Transverse colon (tissue), 4 donors: ENCODE measurements at regions not wholly inside any gene's neighbourhood (a gene's known extent, or its start where the extent isn't known, plus 50 kb on each side); places are given as distances from the start of the nearest gene placed in this dataset.
"Not testable (repeated sequence)": the region's sequence is repeated elsewhere in the genome, so short reads cannot be mapped to it uniquely, and the experiment has no call there.

Experiments
- DNase-seq: peaks from one replicate; pipeline ENCODE4 v3.0.0-alpha.2; 2019
- H3K27ac ChIP-seq, 4 donors: fragments of 200-600 bp; sonication (generic); 2 replicates each; pipeline ENCODE4 v1.5.1; 2016 to 2018; ENCODE audit warnings: inconsistent platforms in 4 of 4
- H3K27me3 ChIP-seq: fragments of 200-600 bp; sonication (generic); 2 replicates; pipeline ENCODE4 v1.5.1; 2017; ENCODE audit warnings: inconsistent platforms
- H3K36me3 ChIP-seq, 4 donors: fragments of 200-600 bp; sonication (generic); 2 replicates each; pipeline ENCODE4 v1.5.1; 2017 to 2019; ENCODE audit warnings: inconsistent platforms in 4 of 4
- H3K4me1 ChIP-seq, 4 donors: fragments of 200-600 bp; sonication (generic); 2 replicates each; pipeline ENCODE4 v1.5.1; 2017 to 2020; ENCODE audit warnings: inconsistent platforms in 4 of 4
- H3K4me3 ChIP-seq, 4 donors: fragments of 200-600 bp; sonication (generic); 1 replicate in 1 of 4; 2 replicates in 3 of 4; pipeline versions ENCODE4 v1.5.1 to v1.6.1; 2017 to 2019; ENCODE audit warnings: inconsistent platforms in 4 of 4
- H3K9me3 ChIP-seq, 2 donors: fragments of 200-600 bp; sonication (generic); 2 replicates each; pipeline ENCODE4 v1.5.1; 2017 to 2019; ENCODE audit warnings: inconsistent platforms in 2 of 2
- WGBS, 2 donors: methylation state at CpG; one replicate each; pipeline ENCODE4 v1.1.5; 2018; ENCODE audit warnings: low coverage in 1 of 2; 5-methylcytosine and 5-hydroxymethylcytosine counted together
- in situ Hi-C, 4 donors: fragments of 200-750 bp; cut with MboI; loops; one replicate each; pipeline versions ENCODE4 v1.15.0 to v1.15.1; 2017; ENCODE audit warnings: low sequenced_read_pairs in 3 of 4, low pct_ligation_motif_present in 1 of 4, low pct_unique_long_range_greater_than_20kb in 1 of 4
- intact Hi-C: fragments of 100-400 bp; cut with DNase I; formaldehyde crosslinking; loops from one replicate; pipeline ENCODE4 v1.15.1; 2023; ENCODE audit warnings: low total_unique reads

GRCh38 chr1:146682227-146683125 is 255.6 kb upstream of the NBPF12 start:
- not testable (repeated sequence) for H3K9me3 ChIP-seq

GRCh38 chr1:146673729-146674299 is 264.3 kb upstream of the NBPF12 start:
- 63% methylated on average over 7 of the region's 7 CpGs; no CpG with 5 or more reads in 1 of the 2 donors for whole genome bisulfite sequencing, 2 donors
- H3K9me3 ChIP-seq, in situ Hi-C loops, H3K27me3 ChIP-seq, DNase-seq, intact Hi-C loops, H3K36me3 ChIP-seq, H3K4me3 ChIP-seq, H3K27ac ChIP-seq, H3K4me1 ChIP-seq: not testable (repeated sequence)

More at GRCh38 chr1:146682227-146683125, 255.6 kb upstream of the NBPF12 start:
- in situ Hi-C loops, H3K36me3 ChIP-seq, intact Hi-C loops, H3K4me3 ChIP-seq, H3K27me3 ChIP-seq, DNase-seq, H3K27ac ChIP-seq, H3K4me1 ChIP-seq: not testable (repeated sequence)
- 60% methylated on average over 8 of the region's 11 CpGs; no CpG with 5 or more reads in 1 of the 2 donors for WGBS, 2 donors

- H3K4me1 ChIP-seq, H3K27me3 ChIP-seq, H3K9me3 ChIP-seq, H3K4me3 ChIP-seq, in situ Hi-C loops, DNase-seq, H3K27ac ChIP-seq, intact Hi-C loops, H3K36me3 ChIP-seq: not testable (repeated sequence)
- WGBS, 2 donors: 77% methylated on average over 4 of the region's 7 CpGs; no CpG with 5 or more reads in 1 of the 2 donors
Observed at GRCh38 chr1:146672608-146673007, 265.5 kb upstream of the NBPF12 start.

- H3K36me3 ChIP-seq, H3K4me3 ChIP-seq, in situ Hi-C loops, DNase-seq, H3K27ac ChIP-seq, intact Hi-C loops, H3K27me3 ChIP-seq, H3K9me3 ChIP-seq, H3K4me1 ChIP-seq: not testable (repeated sequence)
- 57% methylated on average over 4 of the region's 6 CpGs; no CpG with 5 or more reads in 1 of the 2 donors for WGBS, 2 donors
Observed at GRCh38 chr1:146671588-146671987, 266.5 kb upstream of the NBPF12 start.

- H3K9me3 ChIP-seq, in situ Hi-C loops, H3K27me3 ChIP-seq, H3K4me1 ChIP-seq, H3K4me3 ChIP-seq, intact Hi-C loops, H3K27ac ChIP-seq, H3K36me3 ChIP-seq, DNase-seq: not testable (repeated sequence)
- WGBS, 2 donors: 74% methylated on average over 7 of the region's 10 CpGs; no CpG with 5 or more reads in 1 of the 2 donors
Observed at GRCh38 chr1:146670832-146671566, 267.1 kb upstream of the NBPF12 start.

- in situ Hi-C loops, H3K4me1 ChIP-seq, H3K27ac ChIP-seq, H3K9me3 ChIP-seq, DNase-seq, H3K4me3 ChIP-seq, intact Hi-C loops, H3K36me3 ChIP-seq, H3K27me3 ChIP-seq: not testable (repeated sequence)
- WGBS, 2 donors: no CpG with 5 or more reads among the region's 1 CpG
Observed at GRCh38 chr1:146666275-146666674, 271.8 kb upstream of the NBPF12 start.

GRCh38 chr1:146660242-146660641 is 277.9 kb upstream of the NBPF12 start:
- DNase-seq, H3K4me3 ChIP-seq, H3K27me3 ChIP-seq, intact Hi-C loops, in situ Hi-C loops, H3K27ac ChIP-seq, H3K9me3 ChIP-seq, H3K36me3 ChIP-seq, H3K4me1 ChIP-seq: not testable (repeated sequence)
- 67% methylated on average over 1 to 3 of the region's 4 CpGs for WGBS, 2 donors

- in situ Hi-C loops, H3K36me3 ChIP-seq, H3K27me3 ChIP-seq, H3K4me1 ChIP-seq, H3K27ac ChIP-seq, DNase-seq, intact Hi-C loops, H3K9me3 ChIP-seq, H3K4me3 ChIP-seq: not testable (repeated sequence)
- 64% methylated on average over 3 of the region's 3 CpGs; no CpG with 5 or more reads in 1 of the 2 donors for WGBS, 2 donors
Observed at GRCh38 chr1:146656356-146657060, 281.6 kb upstream of the NBPF12 start.

- no CpG with 5 or more reads among the region's 4 CpGs for WGBS, 2 donors
- H3K4me3 ChIP-seq, H3K36me3 ChIP-seq, intact Hi-C loops, H3K4me1 ChIP-seq, H3K27ac ChIP-seq, H3K27me3 ChIP-seq, in situ Hi-C loops, H3K9me3 ChIP-seq, DNase-seq: not testable (repeated sequence)
Observed at GRCh38 chr1:146654763-146655162, 283.4 kb upstream of the NBPF12 start.
